ENCODE measurements at regions not wholly inside any gene's neighbourhood (a gene's known extent, or its start where the extent isn't known, plus 50 kb on each side); places are given as distances from the start of the nearest gene placed in this dataset.

DNA sequence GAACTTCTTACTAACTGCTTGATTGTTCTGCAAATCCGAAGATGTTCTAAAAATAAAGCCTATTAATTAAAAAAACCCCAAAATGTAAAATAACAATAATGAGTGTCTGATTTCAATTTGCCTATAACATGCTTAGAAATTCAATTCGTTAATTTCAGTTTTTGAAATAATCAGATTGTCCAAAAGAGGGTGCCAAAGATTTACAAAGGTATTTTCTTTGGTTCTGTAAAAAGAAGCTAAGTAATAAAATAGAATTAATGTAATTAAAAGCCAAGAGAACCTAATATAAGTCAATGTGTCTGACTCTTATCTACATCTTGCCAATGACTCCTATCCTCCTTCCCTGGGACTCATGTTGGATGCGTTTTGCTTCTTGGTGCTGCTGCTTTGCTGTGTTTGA lies 75.0 kb upstream of the CPHXL start:
- TF ChIP-seq, protein P1, sequence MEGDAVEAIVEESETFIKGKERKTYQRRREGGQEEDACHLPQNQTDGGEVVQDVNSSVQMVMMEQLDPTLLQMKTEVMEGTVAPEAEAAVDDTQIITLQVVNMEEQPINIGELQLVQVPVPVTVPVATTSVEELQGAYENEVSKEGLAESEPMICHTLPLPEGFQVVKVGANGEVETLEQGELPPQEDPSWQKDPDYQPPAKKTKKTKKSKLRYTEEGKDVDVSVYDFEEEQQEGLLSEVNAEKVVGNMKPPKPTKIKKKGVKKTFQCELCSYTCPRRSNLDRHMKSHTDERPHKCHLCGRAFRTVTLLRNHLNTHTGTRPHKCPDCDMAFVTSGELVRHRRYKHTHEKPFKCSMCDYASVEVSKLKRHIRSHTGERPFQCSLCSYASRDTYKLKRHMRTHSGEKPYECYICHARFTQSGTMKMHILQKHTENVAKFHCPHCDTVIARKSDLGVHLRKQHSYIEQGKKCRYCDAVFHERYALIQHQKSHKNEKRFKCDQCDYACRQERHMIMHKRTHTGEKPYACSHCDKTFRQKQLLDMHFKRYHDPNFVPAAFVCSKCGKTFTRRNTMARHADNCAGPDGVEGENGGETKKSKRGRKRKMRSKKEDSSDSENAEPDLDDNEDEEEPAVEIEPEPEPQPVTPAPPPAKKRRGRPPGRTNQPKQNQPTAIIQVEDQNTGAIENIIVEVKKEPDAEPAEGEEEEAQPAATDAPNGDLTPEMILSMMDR (IDR thresholded peaks at IDR 0.05) = no peak
- no peak for TF ChIP-seq POLR2A (IDR thresholded peaks at IDR 0.05)
